HL-60 (cell line): ENCODE measurements at regions not wholly inside any gene's neighbourhood (a gene's known extent, or its start where the extent isn't known, plus 50 kb on each side); places are given as distances from the start of the nearest gene placed in this dataset.

Experiments used
- DNase-seq, 2 experiments: peaks; one replicate each; pipeline ENCODE4 v3.0.0-alpha.2; 2010 to 2020; ENCODE audit warnings: low read depth in 1 of 2, low spot score in 1 of 2
- H3K27ac ChIP-seq: fragments of 250-450 bp; sonication (Bioruptor Pico); replicated peaks from 2 replicates; pipeline ENCODE4 v1.5.1; 2020; ENCODE audit warnings: mild to moderate bottlenecking, moderate library complexity
- H3K27me3 ChIP-seq: fragments of 250-450 bp; sonication (Bioruptor Pico); 2 replicates; pipeline ENCODE4 v1.5.1; 2021; ENCODE audit warnings: mild to moderate bottlenecking, moderate library complexity; ENCODE audit not compliant: insufficient read depth, poor library complexity, severe bottlenecking
- H3K4me3 ChIP-seq: replicated peaks from 2 replicates; pipeline ENCODE4 v1.5.1; 2011; ENCODE audit warnings: mild to moderate bottlenecking, control low read depth, low read length; ENCODE audit not compliant: insufficient read depth
- GABPA ChIP-seq: IDR thresholded peaks from 2 replicates; pipeline ENCODE4 v1.6.1; 2012; ENCODE audit warnings: low read depth
- POLR2AphosphoS5 ChIP-seq: IDR thresholded peaks from 2 replicates; pipeline ENCODE4 v1.6.1; 2012; ENCODE audit warnings: low read depth
- REST ChIP-seq: IDR thresholded peaks from 2 replicates; pipeline ENCODE4 v1.6.1; 2012; ENCODE audit warnings: low read depth; ENCODE audit not compliant: insufficient replicate concordance
- SPI1 ChIP-seq: IDR thresholded peaks from 2 replicates; pipeline ENCODE4 v1.6.1; 2012; ENCODE audit warnings: low read depth, mild to moderate bottlenecking, borderline replicate concordance
- TF ChIP-seq, protein P1 (sequence below): IDR thresholded peaks from one replicate; pipeline ENCODE4 v1.5.1; 2011; ENCODE audit warnings: low read length, control low read depth, inconsistent platforms; ENCODE audit not compliant: insufficient read depth

DNA sequence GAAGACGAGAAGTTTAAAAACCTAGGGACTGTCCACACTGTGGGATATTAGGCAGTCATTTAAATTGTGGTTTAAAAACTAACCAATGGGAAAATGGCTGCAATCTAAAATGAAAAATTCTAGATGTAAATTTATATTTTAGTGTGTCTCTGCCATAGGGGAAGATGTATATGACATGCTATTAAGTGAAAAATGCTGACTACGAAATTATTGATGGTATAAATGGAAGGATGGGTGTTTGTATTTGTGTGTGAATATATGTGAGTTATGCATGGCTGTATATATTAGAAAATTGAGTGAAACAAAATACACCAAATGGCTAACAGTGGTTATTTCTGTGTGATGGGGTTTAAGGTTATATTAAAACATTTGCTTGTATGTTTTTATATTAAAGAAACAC, 260.7 kb downstream of the AJAP1 start:
- no peak for DNase-seq
- Histone ChIP-seq H3K4me3 (no peak overlapping the region), H3K27ac (no peak overlapping the region), H3K27me3 (no peaks in the 10 kb centered on the region)
- TF ChIP-seq SPI1 (no peak), REST (no peak), POLR2AphosphoS5 (no peak), GABPA (no peak)
- TF ChIP-seq, protein P1, sequence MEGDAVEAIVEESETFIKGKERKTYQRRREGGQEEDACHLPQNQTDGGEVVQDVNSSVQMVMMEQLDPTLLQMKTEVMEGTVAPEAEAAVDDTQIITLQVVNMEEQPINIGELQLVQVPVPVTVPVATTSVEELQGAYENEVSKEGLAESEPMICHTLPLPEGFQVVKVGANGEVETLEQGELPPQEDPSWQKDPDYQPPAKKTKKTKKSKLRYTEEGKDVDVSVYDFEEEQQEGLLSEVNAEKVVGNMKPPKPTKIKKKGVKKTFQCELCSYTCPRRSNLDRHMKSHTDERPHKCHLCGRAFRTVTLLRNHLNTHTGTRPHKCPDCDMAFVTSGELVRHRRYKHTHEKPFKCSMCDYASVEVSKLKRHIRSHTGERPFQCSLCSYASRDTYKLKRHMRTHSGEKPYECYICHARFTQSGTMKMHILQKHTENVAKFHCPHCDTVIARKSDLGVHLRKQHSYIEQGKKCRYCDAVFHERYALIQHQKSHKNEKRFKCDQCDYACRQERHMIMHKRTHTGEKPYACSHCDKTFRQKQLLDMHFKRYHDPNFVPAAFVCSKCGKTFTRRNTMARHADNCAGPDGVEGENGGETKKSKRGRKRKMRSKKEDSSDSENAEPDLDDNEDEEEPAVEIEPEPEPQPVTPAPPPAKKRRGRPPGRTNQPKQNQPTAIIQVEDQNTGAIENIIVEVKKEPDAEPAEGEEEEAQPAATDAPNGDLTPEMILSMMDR = no peak

- TF ChIP-seq, protein P1 = no peak
- no peak for DNase-seq
- Histone ChIP-seq H3K27me3 (no peaks in the 10 kb centered on the region), H3K4me3 (no peak overlapping the region), H3K27ac (no peak overlapping the region)
Measured at GRCh38 chr1:4908486-4908885, 254.1 kb downstream of the AJAP1 start.

GRCh38 chr1:4894566-4894965, 240.2 kb downstream of the AJAP1 start:
- no peaks in the 10 kb centered on the region for H3K27me3 ChIP-seq
- DNase-seq = no peak
- no peak for TF ChIP-seq SPI1
- TF ChIP-seq, protein P1 = no peak
- H3K4me3 ChIP-seq = no peak overlapping the region
- H3K27ac ChIP-seq = no peak overlapping the region

DNA sequence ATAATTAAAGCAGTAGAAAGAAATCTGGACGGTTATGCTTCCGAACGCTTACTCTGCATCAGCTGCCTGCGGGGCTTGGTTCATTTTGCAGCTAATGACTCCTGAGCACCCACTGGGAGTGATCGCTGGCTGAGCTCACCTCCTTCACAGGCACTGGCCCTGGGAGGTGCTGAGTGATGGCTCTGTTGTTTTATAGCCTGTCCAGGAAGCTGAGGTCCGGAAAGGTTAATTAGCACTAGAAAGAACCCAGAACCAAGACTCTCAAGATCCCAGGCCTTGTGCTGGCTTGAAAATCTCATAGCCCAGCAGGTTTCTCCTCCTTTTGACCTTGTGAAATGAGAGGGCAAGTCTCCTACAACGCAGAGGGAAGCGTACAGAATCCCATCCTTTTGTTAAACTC, 226.2 kb downstream of the AJAP1 start:
- no peak for DNase-seq
- no peak for TF ChIP-seq REST
- no peak for TF ChIP-seq SPI1
- TF ChIP-seq POLR2AphosphoS5 = no peak
- TF ChIP-seq, protein P1 = no peak
- TF ChIP-seq GABPA = no peak
- Histone ChIP-seq H3K27ac (no peak overlapping the region), H3K27me3 (no peaks in the 10 kb centered on the region), H3K4me3 (no peak overlapping the region)
